HCT116 (cell line): ENCODE measurements at regions not wholly inside any gene's neighbourhood (a gene's known extent, or its start where the extent isn't known, plus 50 kb on each side); places are given as distances from the start of the nearest gene placed in this dataset.

Experiments
- ATAC-seq: fragments of 200-7000 bp; cut with Tn5 transposase; 2 replicates; pipeline ENCODE4 v1.9.1; 2020; ENCODE audit warnings: mild to moderate bottlenecking, moderate library complexity
- BruUV-seq: library from RNA; stranded (reverse); fragments of 400-500 nt; replicated peaks from 2 replicates; lab custom pipeline; 2021; lab: Mats Ljungman, UMichigan
- CTCF ChIA-PET: fragments of 300-600 bp; sonication (Branson Sonifier 250); formaldehyde crosslinking; loops from one replicate; lab custom pipeline; 2021; ENCODE audit warnings: antibody characterized with exemption; lab: Charles Lee
- POLR2A ChIA-PET: fragments of 300-600, 350-600 bp; sonication (Branson Sonifier 250); formaldehyde crosslinking; loops from one replicate; lab custom pipeline; 2021; ENCODE audit warnings: antibody characterized with exemption; lab: Charles Lee
- RAD21 ChIA-PET, 2 experiments: fragments of 300-600 bp; sonication (Branson Sonifier 250); formaldehyde crosslinking; loops; one replicate each; lab custom pipeline; 2023; ENCODE audit warnings: low total read pairs in 2 of 2; ENCODE audit not compliant: uncharacterized antibody in 2 of 2, unreplicated experiment in 2 of 2, low non-redundant PET in 1 of 2; lab: Charles Lee
- DNase-seq: peaks from one replicate; pipeline ENCODE4 v3.0.0-alpha.2; 2010; ENCODE audit warnings: low read depth, low spot score
- H2AFZ ChIP-seq: fragments of 200-600 bp; shearing (Covaris generic), sonication (generic); 2 replicates; pipeline ENCODE4 v1.6.1; 2017; ENCODE audit warnings: low read depth, mixed run types, mixed read lengths, antibody characterized with exemption, low read length; ENCODE audit not compliant: poor library complexity, severe bottlenecking
- H3K27ac ChIP-seq: 2 replicates; pipeline ENCODE4 v1.5.1; 2012; ENCODE audit warnings: low read depth, low read length
- H3K27me3 ChIP-seq: fragments of 200-600 bp; sonication (generic); 2 replicates; pipeline ENCODE4 v1.6.1; 2016; ENCODE audit warnings: mixed run types, low read length, mixed read lengths; ENCODE audit not compliant: insufficient read depth
- H3K36me3 ChIP-seq, 2 experiments: fragments of 200-500 bp in 1 of 2; fragments of 200-600 bp in 1 of 2; sonication (Bioruptor generic) in 1 of 2; sonication (generic) in 1 of 2; 2 replicates each; pipeline versions ENCODE4 v1.5.1 to v1.6.1; 2014 to 2016; ENCODE audit warnings: low read length in 2 of 2, inconsistent platforms in 1 of 2, mixed read lengths in 1 of 2, mixed run types in 1 of 2; ENCODE audit not compliant: insufficient read depth in 2 of 2, control insufficient read depth in 1 of 2
- H3K4me1 ChIP-seq, 2 experiments: fragments of 200-600 bp in 1 of 2; sonication (generic) in 1 of 2; 2 replicates each; pipeline versions ENCODE4 v1.5.1 to v1.6.1; 2012 to 2017; ENCODE audit warnings: low read length in 2 of 2, inconsistent platforms in 1 of 2, mild to moderate bottlenecking in 1 of 2, mixed read lengths in 1 of 2, mixed run types in 1 of 2, moderate library complexity in 1 of 2; ENCODE audit not compliant: insufficient read depth in 2 of 2, control insufficient read depth in 1 of 2
- H3K4me2 ChIP-seq: fragments of 200-600 bp; sonication (generic); 2 replicates; pipeline ENCODE4 v1.6.1; 2017; ENCODE audit warnings: mixed run types, low read length, mixed read lengths
- H3K4me3 ChIP-seq, 2 experiments: fragments of 200-600 bp in 1 of 2; sonication (generic) in 1 of 2; replicated peaks in 1 of 2; 2 replicates each; pipeline ENCODE4 v1.5.1; 2011 to 2016; ENCODE audit warnings: low read length in 2 of 2, control low read depth in 1 of 2, low read depth in 1 of 2, mild to moderate bottlenecking in 1 of 2, mixed read lengths in 1 of 2, mixed run types in 1 of 2
- H3K79me2 ChIP-seq: fragments of 200-600 bp; sonication (generic); 2 replicates; pipeline ENCODE4 v1.6.1; 2017; ENCODE audit warnings: mild to moderate bottlenecking, mixed run types, low read length, moderate library complexity, mixed read lengths; ENCODE audit not compliant: insufficient read depth
- H3K9ac ChIP-seq: fragments of 200-600 bp; sonication (generic); 2 replicates; pipeline ENCODE4 v1.6.1; 2016; ENCODE audit warnings: low read length, mixed read lengths
- H3K9me2 ChIP-seq: fragments of 200-600 bp; sonication (generic), shearing (Covaris generic); 2 replicates; pipeline ENCODE4 v1.6.1; 2017; ENCODE audit warnings: mixed run types, mild to moderate bottlenecking, moderate library complexity; ENCODE audit not compliant: insufficient read depth
- H3K9me3 ChIP-seq, 2 experiments: fragments of 200-500 bp in 1 of 2; fragments of 200-600 bp in 1 of 2; sonication (Bioruptor generic) in 1 of 2; sonication (generic) in 1 of 2; 2 replicates each; pipeline ENCODE4 v1.6.1; 2014 to 2017; ENCODE audit warnings: low read length in 2 of 2, mixed read lengths in 2 of 2, inconsistent platforms in 1 of 2, low read depth in 1 of 2, mild to moderate bottlenecking in 1 of 2, mixed run types in 1 of 2, moderate library complexity in 1 of 2; ENCODE audit not compliant: control insufficient read depth in 1 of 2, insufficient read depth in 1 of 2
- H4K20me1 ChIP-seq: fragments of 200-600 bp; sonication (generic), shearing (Covaris generic); 2 replicates; pipeline ENCODE4 v1.6.1; 2017; ENCODE audit warnings: mixed run types, mild to moderate bottlenecking, moderate library complexity; ENCODE audit not compliant: insufficient read depth
- CEBPB ChIP-seq: IDR thresholded peaks from 2 replicates; pipeline ENCODE4 v1.6.1; 2012; ENCODE audit warnings: low read depth
- EGR1 ChIP-seq: IDR thresholded peaks from 2 replicates; pipeline ENCODE4 v1.6.1; 2012; ENCODE audit warnings: low read depth
- ELF1 ChIP-seq: IDR thresholded peaks from 2 replicates; pipeline ENCODE4 v1.6.1; 2012; ENCODE audit warnings: low read depth, borderline replicate concordance
- EZH2 ChIP-seq: fragments of 200-600 bp; sonication (generic); IDR thresholded peaks from 2 replicates; pipeline ENCODE4 v1.6.1; 2017; ENCODE audit warnings: antibody characterized with exemption, mixed run types
- JUND ChIP-seq: IDR thresholded peaks from 2 replicates; pipeline ENCODE4 v1.6.1; 2012
- MAX ChIP-seq: IDR thresholded peaks from 2 replicates; pipeline ENCODE4 v1.6.1; 2012
- POLR2A ChIP-seq: IDR thresholded peaks from 2 replicates; pipeline ENCODE4 v1.7.0; 2011; ENCODE audit warnings: borderline replicate concordance; ENCODE audit not compliant: insufficient read depth, insufficient read length; ENCODE audit errors: extremely low read depth
- RAD21 ChIP-seq: IDR thresholded peaks from 2 replicates; pipeline ENCODE4 v1.6.1; 2012; ENCODE audit warnings: low read depth, mild to moderate bottlenecking
- ZBTB33 ChIP-seq: IDR thresholded peaks from 2 replicates; pipeline ENCODE4 v1.6.1; 2011; ENCODE audit warnings: mild to moderate bottlenecking, low read length, moderate library complexity; ENCODE audit not compliant: insufficient replicate concordance; ENCODE audit errors: extremely low read depth
- intact Hi-C: fragments of 100-400 bp; cut with micrococcal nuclease; formaldehyde crosslinking; loops from 2 replicates; pipeline ENCODE4 v1.10.0; 2022

GRCh38 chr3:103134023-103134724 lies 699.4 kb downstream of the ZPLD1 start:
- Histone ChIP-seq H3K79me2 (no peaks in the 10 kb centered on the region), H3K4me1 (no peaks in the 10 kb centered on the region), H3K4me2 (no peak overlapping the region), H3K36me3 (no peaks in the 10 kb centered on the region), H3K9me3 (no peaks in the 10 kb centered on the region), H2AFZ (no peak overlapping the region), H3K27me3 (no peaks in the 10 kb centered on the region), H3K9me2 (no peaks in the 10 kb centered on the region), H3K4me3 (no peak overlapping the region), H4K20me1 (no peaks in the 10 kb centered on the region), H3K9ac (no peak overlapping the region), H3K27ac (no peak overlapping the region)
- intact Hi-C loops, result no loop called here
- no peak for TF ChIP-seq CEBPB
- TF ChIP-seq ZBTB33, result no peak
- no peak for TF ChIP-seq RAD21
- no peak for TF ChIP-seq MAX
- no peak for TF ChIP-seq POLR2A
- no peak for TF ChIP-seq ELF1
- no peak for TF ChIP-seq EZH2
- no peak for TF ChIP-seq JUND
- DNase-seq (no peak), ATAC-seq (no peak)
- CTCF ChIA-PET, result no interaction called here
- no TSS peak for BruUV-seq
- POLR2A ChIA-PET, result no interaction called here
- RAD21 ChIA-PET, result no interaction called here

- Histone ChIP-seq H3K27ac (no peak overlapping the region), H3K9ac (no peak overlapping the region), H3K79me2 (no peaks in the 10 kb centered on the region), H3K9me2 (no peaks in the 10 kb centered on the region), H3K36me3 (no peaks in the 10 kb centered on the region), H2AFZ (no peak overlapping the region), H3K27me3 (no peaks in the 10 kb centered on the region), H3K4me3 (no peak overlapping the region), H3K4me1 (no peaks in the 10 kb centered on the region), H3K9me3 (no peaks in the 10 kb centered on the region), H4K20me1 (no peaks in the 10 kb centered on the region), H3K4me2 (no peak overlapping the region)
- BruUV-seq, result no TSS peak
- ChIA-PET RAD21 (no interaction called here), POLR2A (no interaction called here), CTCF (no interaction called here)
- DNase-seq, result no peak
- TF ChIP-seq MAX (no peak), EGR1 (no peak), RAD21 (no peak)
- no peak for ATAC-seq
- intact Hi-C loops, result no loop called here
Observed at GRCh38 chr3:103136621-103137020, 701.8 kb downstream of the ZPLD1 start.
